OCI-LY1 (cell line): ENCODE measurements at regions not wholly inside any gene's neighbourhood (a gene's known extent, or its start where the extent isn't known, plus 50 kb on each side); places are given as distances from the start of the nearest gene placed in this dataset.
"Not testable (repeated sequence)": the region's sequence is repeated elsewhere in the genome, so short reads cannot be mapped to it uniquely, and the experiment has no call there.

Source experiments
- EZH2 ChIP-seq: fragments of 200-600 bp; sonication (generic), shearing (Covaris generic); IDR thresholded peaks from 2 replicates; pipeline ENCODE4 v1.8.0; 2017; ENCODE audit warnings: borderline replicate concordance, mixed run types, mild to moderate bottlenecking, antibody characterized with exemption, low read length, moderate library complexity, mixed read lengths
- TF ChIP-seq, protein P1 (sequence below): fragments of 200-600 bp; sonication (generic), shearing (Covaris generic); IDR thresholded peaks from 2 replicates; pipeline ENCODE4 v1.5.1; 2017; ENCODE audit warnings: mild to moderate bottlenecking, antibody characterized with exemption, low read length, moderate library complexity, mixed read lengths

DNA sequence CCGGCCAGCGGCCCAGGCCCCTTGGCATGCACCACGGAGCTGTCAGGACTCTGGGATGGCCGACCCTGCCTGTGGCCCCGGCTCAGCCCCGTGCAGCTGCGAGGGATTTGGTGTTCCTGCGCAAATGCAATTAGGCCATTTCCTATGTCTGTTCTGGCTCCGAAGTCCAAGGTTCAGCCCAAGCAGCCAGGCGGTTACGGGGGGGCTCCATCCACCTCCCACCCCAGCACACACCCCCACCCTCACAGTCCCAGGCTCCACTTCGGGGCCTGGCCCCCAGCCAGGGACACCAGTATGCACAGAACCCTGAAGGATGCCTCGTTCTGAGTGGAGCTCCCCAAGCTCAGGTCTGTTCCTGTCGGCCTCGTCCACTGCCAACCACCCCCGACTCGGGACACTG is 2965.7 kb downstream of the RPIA start:
- not testable (repeated sequence) for TF ChIP-seq EZH2
- TF ChIP-seq, protein P1, sequence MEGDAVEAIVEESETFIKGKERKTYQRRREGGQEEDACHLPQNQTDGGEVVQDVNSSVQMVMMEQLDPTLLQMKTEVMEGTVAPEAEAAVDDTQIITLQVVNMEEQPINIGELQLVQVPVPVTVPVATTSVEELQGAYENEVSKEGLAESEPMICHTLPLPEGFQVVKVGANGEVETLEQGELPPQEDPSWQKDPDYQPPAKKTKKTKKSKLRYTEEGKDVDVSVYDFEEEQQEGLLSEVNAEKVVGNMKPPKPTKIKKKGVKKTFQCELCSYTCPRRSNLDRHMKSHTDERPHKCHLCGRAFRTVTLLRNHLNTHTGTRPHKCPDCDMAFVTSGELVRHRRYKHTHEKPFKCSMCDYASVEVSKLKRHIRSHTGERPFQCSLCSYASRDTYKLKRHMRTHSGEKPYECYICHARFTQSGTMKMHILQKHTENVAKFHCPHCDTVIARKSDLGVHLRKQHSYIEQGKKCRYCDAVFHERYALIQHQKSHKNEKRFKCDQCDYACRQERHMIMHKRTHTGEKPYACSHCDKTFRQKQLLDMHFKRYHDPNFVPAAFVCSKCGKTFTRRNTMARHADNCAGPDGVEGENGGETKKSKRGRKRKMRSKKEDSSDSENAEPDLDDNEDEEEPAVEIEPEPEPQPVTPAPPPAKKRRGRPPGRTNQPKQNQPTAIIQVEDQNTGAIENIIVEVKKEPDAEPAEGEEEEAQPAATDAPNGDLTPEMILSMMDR = not testable (repeated sequence)
